OCI-M2 (cell line): ENCODE measurements at regions not wholly inside any gene's neighbourhood (a gene's known extent, or its start where the extent isn't known, plus 50 kb on each side); places are given as distances from the start of the nearest gene placed in this dataset.
"Not testable (repeated sequence)": the region's sequence is repeated elsewhere in the genome, so short reads cannot be mapped to it uniquely, and the experiment has no call there.

Experiments
- DNase-seq: peaks from one replicate; lab custom pipeline; 2025; ENCODE audit not compliant: unreplicated experiment; lab: John Stamatoyannopoulos, UW

GRCh38 chr10:64283621-64284020 lies 762.4 kb downstream of the REEP3 start:
- DNase-seq = no peak

- no peak for DNase-seq
Observed at GRCh38 chr10:64286533-64286932, 765.3 kb downstream of the REEP3 start.

- DNase-seq = no peak
Observed at GRCh38 chr10:64288404-64288803, 767.2 kb downstream of the REEP3 start.

- DNase-seq = no peak
Observed at GRCh38 chr10:64303566-64303965, 782.4 kb downstream of the REEP3 start.

- no peak for DNase-seq
Observed at GRCh38 chr10:64306729-64307327, 785.6 kb downstream of the REEP3 start.

GRCh38 chr10:64312876-64313275 lies 791.7 kb downstream of the REEP3 start:
- no peak for DNase-seq

GRCh38 chr10:64313967-64314366 lies 792.8 kb downstream of the REEP3 start:
- DNase-seq = no peak

- no peak for DNase-seq
Observed at GRCh38 chr10:64316416-64316815, 795.2 kb downstream of the REEP3 start.

GRCh38 chr10:64316833-64317232 lies 795.6 kb downstream of the REEP3 start:
- no peak for DNase-seq

- no peak for DNase-seq
Observed at GRCh38 chr10:64320448-64320847, 799.2 kb downstream of the REEP3 start.

GRCh38 chr10:64329510-64329909 lies 808.3 kb downstream of the REEP3 start:
- DNase-seq = no peak

GRCh38 chr10:64332551-64332950 lies 811.4 kb downstream of the REEP3 start:
- DNase-seq = no peak

GRCh38 chr10:64334084-64334483 lies 812.9 kb downstream of the REEP3 start:
- no peak for DNase-seq

GRCh38 chr10:64344211-64344610 lies 823.0 kb downstream of the REEP3 start:
- DNase-seq = no peak

GRCh38 chr10:64345856-64346255 lies 824.7 kb downstream of the REEP3 start:
- no peak for DNase-seq

- no peak for DNase-seq
Observed at GRCh38 chr10:64346389-64346788, 825.2 kb downstream of the REEP3 start.

- no peak for DNase-seq
Observed at GRCh38 chr10:64350665-64351064, 829.5 kb downstream of the REEP3 start.

GRCh38 chr10:64358907-64359306 lies 837.7 kb downstream of the REEP3 start:
- DNase-seq = no peak

- not testable (repeated sequence) for DNase-seq
Observed at GRCh38 chr10:64360240-64360639, 839.0 kb downstream of the REEP3 start.

- no peak for DNase-seq
Observed at GRCh38 chr10:64363687-64364086, 842.5 kb downstream of the REEP3 start.

GRCh38 chr10:64365663-64366062 lies 844.5 kb downstream of the REEP3 start:
- DNase-seq = no peak

GRCh38 chr10:64368298-64368697 lies 847.1 kb downstream of the REEP3 start:
- no peak for DNase-seq
